ENCODE measurements at regions not wholly inside any gene's neighbourhood (a gene's known extent, or its start where the extent isn't known, plus 50 kb on each side); places are given as distances from the start of the nearest gene placed in this dataset.

DNA sequence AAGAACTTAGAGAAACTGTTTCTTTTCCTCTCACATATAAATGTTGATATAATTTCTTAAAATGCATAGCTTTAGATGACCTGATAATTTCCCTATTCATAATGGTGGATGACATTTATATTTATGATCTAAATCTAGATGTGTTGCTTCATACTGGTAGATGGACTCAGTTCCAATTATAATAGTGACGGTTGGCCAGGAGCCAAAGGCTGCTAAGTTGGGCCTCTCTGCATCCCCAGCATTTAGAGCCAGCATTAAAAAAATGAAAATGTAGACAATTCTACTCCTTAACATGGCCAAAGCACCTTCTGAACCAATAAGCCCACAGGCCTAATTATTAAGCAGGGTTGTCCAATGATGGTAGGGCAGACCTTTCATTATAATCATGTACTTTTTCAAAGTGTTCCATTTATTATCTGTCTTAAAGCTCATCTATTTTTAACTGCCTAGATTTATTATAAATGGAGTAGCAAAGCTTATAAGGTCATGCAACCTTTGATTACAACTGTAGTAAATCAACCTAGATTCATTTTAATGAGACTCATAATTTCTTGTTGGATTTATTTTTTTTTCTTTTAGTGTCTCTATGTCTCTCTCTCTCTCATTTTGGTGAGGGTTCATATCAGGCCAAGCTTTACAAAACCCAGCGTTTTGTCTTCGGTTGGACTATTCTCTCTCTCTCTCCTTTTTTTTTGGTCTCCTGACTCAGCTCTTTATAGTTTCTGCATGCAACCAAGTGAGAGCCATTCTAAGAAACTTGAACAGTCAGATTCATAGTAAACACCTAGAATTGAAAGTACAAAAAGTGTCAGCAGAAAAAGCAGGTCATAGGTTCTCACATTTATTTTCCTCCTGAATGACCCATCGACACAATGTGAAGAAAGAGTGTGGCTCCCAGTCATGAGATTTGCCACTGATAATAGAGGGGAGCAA, 2016.1 kb upstream of the PIK3C3 start:
- TF ChIP-seq, protein P1, sequence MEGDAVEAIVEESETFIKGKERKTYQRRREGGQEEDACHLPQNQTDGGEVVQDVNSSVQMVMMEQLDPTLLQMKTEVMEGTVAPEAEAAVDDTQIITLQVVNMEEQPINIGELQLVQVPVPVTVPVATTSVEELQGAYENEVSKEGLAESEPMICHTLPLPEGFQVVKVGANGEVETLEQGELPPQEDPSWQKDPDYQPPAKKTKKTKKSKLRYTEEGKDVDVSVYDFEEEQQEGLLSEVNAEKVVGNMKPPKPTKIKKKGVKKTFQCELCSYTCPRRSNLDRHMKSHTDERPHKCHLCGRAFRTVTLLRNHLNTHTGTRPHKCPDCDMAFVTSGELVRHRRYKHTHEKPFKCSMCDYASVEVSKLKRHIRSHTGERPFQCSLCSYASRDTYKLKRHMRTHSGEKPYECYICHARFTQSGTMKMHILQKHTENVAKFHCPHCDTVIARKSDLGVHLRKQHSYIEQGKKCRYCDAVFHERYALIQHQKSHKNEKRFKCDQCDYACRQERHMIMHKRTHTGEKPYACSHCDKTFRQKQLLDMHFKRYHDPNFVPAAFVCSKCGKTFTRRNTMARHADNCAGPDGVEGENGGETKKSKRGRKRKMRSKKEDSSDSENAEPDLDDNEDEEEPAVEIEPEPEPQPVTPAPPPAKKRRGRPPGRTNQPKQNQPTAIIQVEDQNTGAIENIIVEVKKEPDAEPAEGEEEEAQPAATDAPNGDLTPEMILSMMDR (conservative IDR thresholded peaks at IDR 0.05; ENCODE audit: low read depth, low read length): no peak
- DNase-seq (ENCODE audit: low read depth): no peak
- no peak overlapping the region for H3K4me3 ChIP-seq (ENCODE audit: low read depth, low read length)

DNA sequence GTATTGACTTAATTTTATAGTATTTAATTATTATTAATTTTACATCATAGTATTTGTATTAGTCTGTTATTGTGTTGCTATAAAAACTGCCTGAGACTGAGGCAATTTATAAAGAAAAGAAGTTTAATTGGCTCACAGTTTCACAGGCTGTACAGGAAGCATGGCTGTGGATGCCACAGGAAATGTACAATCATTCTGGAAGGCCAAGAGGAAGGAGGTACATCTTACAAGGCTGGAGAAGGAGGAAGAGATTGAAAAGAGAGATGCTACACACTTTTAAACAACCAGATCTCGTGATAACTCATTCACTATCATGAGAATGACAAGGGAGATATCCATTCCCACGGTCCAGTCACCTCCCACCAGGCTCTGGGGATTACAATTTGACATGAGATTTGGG, 2019.4 kb upstream of the PIK3C3 start:
- TF ChIP-seq, protein P1 (conservative IDR thresholded peaks at IDR 0.05; ENCODE audit: low read depth, low read length): no peak
- no peak overlapping the region for H3K4me3 ChIP-seq (ENCODE audit: low read depth, low read length)

DNA sequence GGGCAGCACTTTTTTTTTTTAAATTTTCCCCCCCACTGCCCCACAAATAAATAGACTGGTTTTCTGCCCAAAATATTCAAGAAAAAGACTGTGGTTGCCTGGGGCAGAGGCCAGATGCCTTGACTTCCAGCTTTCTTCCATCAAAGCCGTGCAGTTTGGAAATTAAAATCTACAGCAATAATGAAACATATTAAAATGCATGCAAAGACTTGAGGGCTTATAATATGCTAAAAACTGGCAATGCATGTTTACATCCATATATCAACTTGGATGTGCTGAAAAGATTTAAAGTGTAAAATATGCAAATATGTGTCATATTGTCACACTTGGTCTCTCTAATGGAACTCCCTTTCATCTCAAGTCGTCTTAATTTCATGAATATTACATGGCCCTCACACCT, 2036.2 kb upstream of the PIK3C3 start:
- H3K4me3 ChIP-seq (ENCODE audit: low read depth, low read length): no peak overlapping the region
- no peak for DNase-seq (ENCODE audit: low read depth)
- TF ChIP-seq, protein P1 (conservative IDR thresholded peaks at IDR 0.05; ENCODE audit: low read depth, low read length): no peak

More for the DNA sequence above, 2019.4 kb upstream of the PIK3C3 start:
- DNase-seq (ENCODE audit: low read depth): no peak

DNA sequence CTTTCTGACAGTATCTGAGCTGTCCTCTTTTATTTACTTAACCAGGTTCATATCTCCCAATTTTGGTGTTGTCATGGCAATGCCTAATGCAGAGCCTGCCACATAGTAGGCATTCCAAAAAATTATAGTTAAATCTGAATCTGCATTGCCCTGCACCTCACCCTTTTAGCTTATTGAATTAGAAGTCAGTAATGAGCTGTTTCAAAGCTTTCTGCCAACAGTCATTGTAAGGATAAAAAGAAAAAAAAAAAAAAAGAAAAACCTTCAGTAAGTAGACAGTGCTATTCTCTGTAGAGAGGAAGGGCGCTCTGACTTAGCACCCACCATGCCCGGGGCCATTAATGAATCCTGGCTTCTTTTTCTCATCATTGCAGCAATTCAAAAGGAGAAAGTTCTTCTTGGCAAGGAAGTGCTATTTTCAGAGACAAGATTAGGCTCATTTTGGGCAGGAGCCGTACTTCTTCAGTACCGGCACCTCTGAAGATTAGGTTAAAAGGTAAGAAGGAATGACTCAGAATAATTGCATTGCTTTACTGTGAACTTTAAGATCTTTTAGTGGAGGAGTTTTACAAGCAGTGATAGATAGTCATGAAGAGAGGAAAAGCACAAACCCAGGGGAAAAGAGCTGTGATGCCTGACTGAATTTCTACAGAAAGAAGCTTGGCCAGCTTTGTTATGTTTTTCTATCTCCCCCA, 2041.2 kb upstream of the PIK3C3 start:
- no peak overlapping the region for H3K4me3 ChIP-seq (ENCODE audit: low read depth, low read length)
- TF ChIP-seq, protein P1 (conservative IDR thresholded peaks at IDR 0.05; ENCODE audit: low read depth, low read length): no peak
- DNase-seq (ENCODE audit: low read depth): no peak

DNA sequence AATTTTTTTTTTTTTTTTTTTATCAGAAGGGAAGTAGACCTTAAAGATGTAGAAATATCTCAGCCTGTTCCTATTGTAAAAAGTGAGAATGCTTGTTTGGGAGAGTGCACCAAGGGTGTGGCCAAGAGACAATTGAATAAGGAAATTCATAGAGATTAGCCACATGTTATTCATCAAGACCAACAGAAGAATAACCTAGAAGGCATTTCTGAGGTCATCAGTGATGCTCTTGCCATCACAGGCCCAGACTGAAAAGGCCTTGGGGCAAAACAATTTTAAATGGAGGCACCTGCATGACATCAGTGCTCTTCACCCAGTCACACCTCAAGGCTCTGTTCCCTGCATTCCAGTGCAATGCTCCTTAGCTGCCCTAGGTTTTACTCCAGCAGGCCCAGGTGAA, 2043.3 kb upstream of the PIK3C3 start:
- H3K4me3 ChIP-seq (ENCODE audit: low read depth, low read length): no peak overlapping the region
- TF ChIP-seq, protein P1 (conservative IDR thresholded peaks at IDR 0.05; ENCODE audit: low read depth, low read length): no peak
- DNase-seq (ENCODE audit: low read depth): no peak

DNA sequence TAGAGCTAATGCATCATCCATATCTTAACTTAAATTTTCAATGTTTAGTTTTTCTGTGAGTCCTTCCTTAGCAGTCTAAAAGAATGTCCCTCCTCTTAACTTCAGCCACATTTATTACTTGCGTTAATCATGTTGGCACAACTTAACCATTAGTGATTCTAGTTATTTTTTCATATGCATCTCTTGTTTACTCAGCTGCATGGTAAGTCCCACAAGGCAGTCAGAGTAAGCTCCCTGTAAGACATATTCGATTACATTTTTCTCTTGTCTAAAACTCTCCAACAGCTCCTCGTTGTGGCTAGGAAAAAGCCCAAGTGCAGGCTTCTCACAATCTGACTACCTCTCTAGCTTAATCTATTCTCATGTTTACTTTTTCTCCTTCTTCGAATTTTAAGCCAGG, 2045.3 kb upstream of the PIK3C3 start:
- peak; percentile 52 for DNase-seq (ENCODE audit: low read depth)
- TF ChIP-seq, protein P1 (conservative IDR thresholded peaks at IDR 0.05; ENCODE audit: low read depth, low read length): peak; percentile 18

More for the DNA sequence above, 2045.3 kb upstream of the PIK3C3 start:
- H3K4me3 ChIP-seq (ENCODE audit: low read depth, low read length): no peak overlapping the region
